Neuronal stem cell (in vitro differentiated cells): ENCODE measurements at regions not wholly inside any gene's neighbourhood (a gene's known extent, or its start where the extent isn't known, plus 50 kb on each side); places are given as distances from the start of the nearest gene placed in this dataset.

ENCODE experiments used
- DNase-seq: peaks from one replicate; pipeline ENCODE4 v3.0.0-alpha.2; 2013; ENCODE audit warnings: low spot score
- H2AFZ ChIP-seq: one replicate; pipeline ENCODE4 v1.6.1; 2013; ENCODE audit warnings: mild to moderate bottlenecking, low read length, inconsistent platforms
- H2AK5ac ChIP-seq: 2 replicates; pipeline ENCODE4 v1.6.1; 2013; ENCODE audit warnings: low read depth, mild to moderate bottlenecking, inconsistent platforms, low read length, moderate library complexity, mixed read lengths
- H2BK120ac ChIP-seq: 2 replicates; pipeline ENCODE4 v1.6.1; 2013; ENCODE audit warnings: low read depth, mild to moderate bottlenecking, inconsistent platforms, low read length, moderate library complexity, mixed read lengths
- H2BK12ac ChIP-seq: one replicate; pipeline ENCODE4 v1.6.1; 2013; ENCODE audit warnings: low read length, inconsistent platforms
- H2BK15ac ChIP-seq: 2 replicates; pipeline ENCODE4 v1.6.1; 2013; ENCODE audit warnings: mild to moderate bottlenecking, low read length, inconsistent platforms, mixed read lengths
- H2BK5ac ChIP-seq: one replicate; pipeline ENCODE4 v1.6.1; 2013; ENCODE audit warnings: inconsistent platforms, mild to moderate bottlenecking, low read length, moderate library complexity
- H3K14ac ChIP-seq: one replicate; pipeline ENCODE4 v1.6.1; 2013; ENCODE audit warnings: low read length, inconsistent platforms
- H3K18ac ChIP-seq: 2 replicates; pipeline ENCODE4 v1.6.1; 2013; ENCODE audit warnings: low read length, inconsistent platforms
- H3K23ac ChIP-seq: 2 replicates; pipeline ENCODE4 v1.6.1; 2013; ENCODE audit warnings: low read depth, mild to moderate bottlenecking, mixed read lengths, low read length, inconsistent platforms; ENCODE audit not compliant: poor library complexity
- H3K27ac ChIP-seq: replicated peaks from 3 replicates; pipeline ENCODE4 v1.5.1; 2013; ENCODE audit warnings: low read length, inconsistent platforms
- H3K27me3 ChIP-seq, 3 experiments: 2 replicates each; pipeline ENCODE4 v1.6.1; 2013; ENCODE audit warnings: low read length in 3 of 3, mild to moderate bottlenecking in 2 of 3, inconsistent platforms in 1 of 3, low read depth in 1 of 3, mixed read lengths in 1 of 3, moderate library complexity in 1 of 3; ENCODE audit not compliant: control insufficient read depth in 3 of 3, insufficient read depth in 3 of 3
- H3K36me3 ChIP-seq, 2 donors: replicated peaks in 1 of 2; 2 replicates each; pipeline ENCODE4 v1.6.1; 2013; ENCODE audit warnings: low read length in 2 of 2; ENCODE audit not compliant: control insufficient read depth in 2 of 2, insufficient read depth in 2 of 2
- H3K4ac ChIP-seq: 2 replicates; pipeline ENCODE4 v1.6.1; 2013; ENCODE audit warnings: inconsistent platforms, mild to moderate bottlenecking, low read length, moderate library complexity
- H3K4me1 ChIP-seq, 2 donors: 1 replicate in 1 of 2; 2 replicates in 1 of 2; pipeline ENCODE4 v1.6.1; 2013; ENCODE audit warnings: low read length in 2 of 2, low read depth in 1 of 2; ENCODE audit not compliant: control insufficient read depth in 2 of 2, insufficient read depth in 1 of 2
- H3K4me2 ChIP-seq: one replicate; pipeline ENCODE4 v1.6.1; 2013; ENCODE audit warnings: mild to moderate bottlenecking, low read length, inconsistent platforms; ENCODE audit not compliant: insufficient read depth, poor library complexity, severe bottlenecking
- H3K4me3 ChIP-seq, 2 donors: 2 replicates each; pipeline ENCODE4 v1.5.1; 2013; ENCODE audit warnings: low read length in 2 of 2, mild to moderate bottlenecking in 2 of 2, inconsistent platforms in 1 of 2, moderate library complexity in 1 of 2
- H3K79me1 ChIP-seq: one replicate; pipeline ENCODE4 v1.6.1; 2013; ENCODE audit warnings: low read depth, mild to moderate bottlenecking, inconsistent platforms, low read length, moderate library complexity
- H3K9ac ChIP-seq: one replicate; pipeline ENCODE4 v1.6.1; 2013; ENCODE audit warnings: mild to moderate bottlenecking, low read depth, low read length, inconsistent platforms; ENCODE audit not compliant: poor library complexity
- H3K9me3 ChIP-seq, 2 donors: replicated peaks in 1 of 2; 2 replicates each; pipeline versions ENCODE3 to v1.6.1; 2013; ENCODE audit warnings: low read length in 2 of 2, mild to moderate bottlenecking in 2 of 2, inconsistent platforms in 1 of 2, low read depth in 1 of 2, mixed read lengths in 1 of 2, moderate library complexity in 1 of 2; ENCODE audit not compliant: control insufficient read depth in 2 of 2, insufficient read depth in 1 of 2
- H4K8ac ChIP-seq: one replicate; pipeline ENCODE4 v1.6.1; 2013; ENCODE audit warnings: low read depth, mild to moderate bottlenecking, inconsistent platforms, low read length, moderate library complexity
- H4K91ac ChIP-seq: one replicate; pipeline ENCODE4 v1.6.1; 2013; ENCODE audit warnings: low read length, low read depth, mild to moderate bottlenecking, inconsistent platforms; ENCODE audit not compliant: poor library complexity
- WGBS, 2 donors: extraction: QIAGEN DNeasy Blood & Tissue Kit; methylation state at CpG; one replicate each; pipeline ENCODE4 v1.1.7; 2013; ENCODE audit warnings: missing lambda C conversion rate in 2 of 2, mixed read lengths in 1 of 2; ENCODE audit not compliant: insufficient read length in 2 of 2, insufficient replicate concordance in 1 of 2; ENCODE audit errors: extremely low coverage in 2 of 2; 5-methylcytosine and 5-hydroxymethylcytosine counted together

DNA sequence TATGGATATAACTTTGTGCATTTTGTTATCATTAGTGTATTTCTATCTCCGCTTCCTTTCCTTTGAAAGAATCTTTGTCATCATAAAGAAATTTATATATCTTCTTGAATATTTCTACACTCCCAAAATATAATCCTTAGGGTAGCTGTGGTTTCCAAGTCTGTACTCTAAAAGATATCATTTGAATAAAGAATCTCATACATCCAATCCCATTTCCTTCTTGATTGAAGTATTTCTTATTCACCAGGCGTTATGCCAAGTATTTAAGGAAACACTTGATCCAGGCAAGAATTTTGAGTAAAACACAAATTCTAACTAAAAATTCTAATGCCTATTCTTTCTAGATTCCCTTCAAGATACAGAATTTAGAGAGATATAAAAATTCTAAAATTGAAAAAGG is 821.8 kb downstream of the GALC start:
- no peak for DNase-seq
- Histone ChIP-seq H3K23ac (no peak overlapping the region), H3K9me3 (peaks cover 0 to 6% of the 10 kb centered on the region in 2 donors), H3K18ac (no peak overlapping the region), H3K27me3 (no peaks in the 10 kb centered on the region), H3K4me2 (no peak overlapping the region), H3K14ac (no peak overlapping the region), H3K9ac (no peak overlapping the region), H2AK5ac (no peak overlapping the region), H4K91ac (no peak overlapping the region), H3K4ac (no peak overlapping the region), H2AFZ (no peak overlapping the region), H2BK120ac (no peak overlapping the region), H2BK15ac (no peak overlapping the region), H2BK5ac (no peak overlapping the region), H4K8ac (no peak overlapping the region), H3K27ac (no peak overlapping the region), H3K4me1 (peaks cover 0 to 5% of the 10 kb centered on the region in 2 donors), H3K4me3 (no peak overlapping the region), H3K79me1 (no peaks in the 10 kb centered on the region), H2BK12ac (no peak overlapping the region), H3K36me3 (no peaks in the 10 kb centered on the region)
- no CpG with 5 or more reads among the region's 2 CpGs for WGBS, 2 donors

- Histone ChIP-seq H3K4ac (no peak overlapping the region), H3K23ac (no peak overlapping the region), H3K4me3 (no peak overlapping the region), H4K8ac (no peak overlapping the region), H2BK15ac (no peak overlapping the region), H2BK12ac (no peak overlapping the region), H4K91ac (no peak overlapping the region), H3K36me3 (no peaks in the 10 kb centered on the region), H2AFZ (no peak overlapping the region), H3K14ac (no peak overlapping the region), H2BK120ac (no peak overlapping the region), H3K4me2 (no peak overlapping the region), H3K27ac (no peak overlapping the region), H3K18ac (no peak overlapping the region), H2BK5ac (no peak overlapping the region), H2AK5ac (no peak overlapping the region), H3K9ac (no peak overlapping the region), H3K27me3 (no peaks in the 10 kb centered on the region), H3K4me1 (peaks cover 0 to 5% of the 10 kb centered on the region in 2 donors), H3K79me1 (no peaks in the 10 kb centered on the region), H3K9me3 (peaks cover 0 to 6% of the 10 kb centered on the region in 2 donors)
- DNase-seq, result peak; percentile 45
- WGBS, 2 donors, result no CpG with 5 or more reads among the region's 3 CpGs
Measured at GRCh38 chr14:87170179-87170578, 822.8 kb downstream of the GALC start.

GRCh38 chr14:87169362-87169761 is 823.6 kb downstream of the GALC start:
- H3K36me3 ChIP-seq, result no peaks in the 10 kb centered on the region
- H3K4ac ChIP-seq, result no peak overlapping the region
- peaks cover 0 to 6% of the 10 kb centered on the region in 2 donors for H3K9me3 ChIP-seq
- DNase-seq, result no peak
- no peak overlapping the region for H2BK120ac ChIP-seq
- H3K14ac ChIP-seq, result no peak overlapping the region
- H3K18ac ChIP-seq, result no peak overlapping the region
- no peak overlapping the region for H2BK12ac ChIP-seq
- no CpG with 5 or more reads among the region's 2 CpGs for WGBS, 2 donors
- no peak overlapping the region for H4K91ac ChIP-seq
- H2AK5ac ChIP-seq, result no peak overlapping the region
- no peaks in the 10 kb centered on the region for H3K27me3 ChIP-seq
- no peak overlapping the region for H3K27ac ChIP-seq
- no peak overlapping the region for H2BK15ac ChIP-seq
- no peak overlapping the region for H4K8ac ChIP-seq
- no peak overlapping the region for H3K4me2 ChIP-seq
- peaks cover 0 to 5% of the 10 kb centered on the region in 2 donors for H3K4me1 ChIP-seq
- no peak overlapping the region for H3K23ac ChIP-seq
- H2AFZ ChIP-seq, result no peak overlapping the region
- H3K4me3 ChIP-seq, result no peak overlapping the region
- H3K9ac ChIP-seq, result no peak overlapping the region
- no peaks in the 10 kb centered on the region for H3K79me1 ChIP-seq
- H2BK5ac ChIP-seq, result no peak overlapping the region

DNA sequence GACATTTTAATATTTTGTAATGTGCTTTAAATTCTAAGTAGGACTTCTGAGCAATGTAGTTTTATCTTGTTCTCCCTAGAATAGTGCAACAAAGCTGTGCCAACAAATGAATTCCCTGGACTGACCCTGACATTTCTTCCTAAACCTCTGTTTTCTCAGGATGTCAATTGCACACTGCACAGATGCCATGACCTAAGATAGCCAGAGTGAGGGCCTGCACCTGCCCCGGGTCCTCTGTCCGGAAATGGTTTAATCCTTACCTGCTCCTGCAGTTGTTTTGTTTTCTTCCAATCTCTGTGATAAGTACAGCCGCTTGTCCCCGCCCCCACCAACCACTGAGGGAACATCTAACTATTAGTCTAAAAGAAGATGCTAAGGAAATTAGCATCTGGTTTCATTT is 831.5 kb downstream of the GALC start:
- no peaks in the 10 kb centered on the region for H3K36me3 ChIP-seq
- H4K91ac ChIP-seq, result no peak overlapping the region
- H2BK5ac ChIP-seq, result no peak overlapping the region
- WGBS, 2 donors, result no CpG with 5 or more reads among the region's 4 CpGs
- H3K9me3 ChIP-seq, result no peaks in the 10 kb centered on the region
- H3K4ac ChIP-seq, result no peak overlapping the region
- DNase-seq, result no peak
- H3K27me3 ChIP-seq, result no peaks in the 10 kb centered on the region
- H3K27ac ChIP-seq, result no peak overlapping the region
- H2BK15ac ChIP-seq, result no peak overlapping the region
- no peak overlapping the region for H3K23ac ChIP-seq
- H2BK120ac ChIP-seq, result no peak overlapping the region
- H2AFZ ChIP-seq, result no peak overlapping the region
- H3K18ac ChIP-seq, result no peak overlapping the region
- no peaks in the 10 kb centered on the region for H3K79me1 ChIP-seq
- no peak overlapping the region for H4K8ac ChIP-seq
- no peaks in the 10 kb centered on the region for H3K4me1 ChIP-seq
- no peak overlapping the region for H2BK12ac ChIP-seq
- no peak overlapping the region for H3K14ac ChIP-seq
- H3K4me2 ChIP-seq, result no peak overlapping the region
- no peak overlapping the region for H3K4me3 ChIP-seq
- no peak overlapping the region for H2AK5ac ChIP-seq
- H3K9ac ChIP-seq, result no peak overlapping the region
